GM06990 (cell line): ENCODE measurements at regions not wholly inside any gene's neighbourhood (a gene's known extent, or its start where the extent isn't known, plus 50 kb on each side); places are given as distances from the start of the nearest gene placed in this dataset.

Experiments
- DNase-seq: peaks from one replicate; pipeline ENCODE4 v3.0.0-alpha.2; 2011; ENCODE audit not compliant: insufficient read length; ENCODE audit errors: extremely low read depth
- H3K27me3 ChIP-seq: replicated peaks from 2 replicates; pipeline ENCODE4 v1.6.0; 2011; ENCODE audit warnings: low read length; ENCODE audit not compliant: control insufficient read depth, insufficient read depth
- H3K36me3 ChIP-seq: 2 replicates; pipeline ENCODE4 v1.5.1; 2011; ENCODE audit warnings: low read length; ENCODE audit not compliant: control insufficient read depth, insufficient read depth
- H3K4me3 ChIP-seq: replicated peaks from 2 replicates; pipeline ENCODE4 v1.5.1; 2011; ENCODE audit warnings: low read depth, mild to moderate bottlenecking, control low read depth, low read length
- TF ChIP-seq, protein P1 (sequence below): IDR thresholded peaks from 2 replicates; pipeline ENCODE4 v1.5.1; 2011; ENCODE audit warnings: low read length, control low read depth, mild to moderate bottlenecking, inconsistent platforms; ENCODE audit not compliant: insufficient read depth, poor library complexity, severe bottlenecking

DNA sequence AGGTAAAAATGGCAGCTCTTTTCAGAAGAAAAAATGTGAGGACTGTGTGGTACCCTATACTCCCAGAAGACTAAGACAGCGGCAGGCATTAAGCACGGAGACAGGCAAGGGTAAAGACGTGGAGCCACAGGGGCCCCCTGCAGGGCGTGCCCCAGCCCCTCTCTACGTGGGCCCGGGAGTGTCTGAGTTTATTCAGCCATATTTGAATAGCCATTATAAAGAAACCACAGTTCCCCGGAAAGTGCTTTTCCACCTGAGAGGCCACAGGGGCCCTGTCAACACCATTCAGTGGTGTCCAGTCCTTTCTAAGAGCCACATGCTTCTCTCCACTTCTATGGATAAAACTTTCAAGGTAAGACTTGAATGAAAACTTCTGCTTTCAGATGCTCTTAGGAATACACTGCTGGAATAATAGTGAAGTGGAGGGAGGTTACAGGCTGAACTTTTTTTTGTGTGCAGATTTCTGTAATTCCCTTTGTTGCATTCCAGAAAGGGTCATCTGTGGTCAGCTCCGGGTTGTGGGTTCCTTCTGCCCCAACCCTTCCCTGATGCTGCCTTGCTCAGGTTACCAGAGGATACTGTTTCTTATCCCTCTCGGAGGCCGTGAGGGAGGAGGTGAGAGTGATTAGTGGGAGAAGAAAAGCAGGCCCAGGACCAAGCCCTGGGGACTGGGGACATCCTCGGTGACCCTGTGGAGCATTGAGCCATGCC, 58.4 kb downstream of the SLC25A47 start:
- Histone ChIP-seq H3K27me3 (no peaks in the 10 kb centered on the region), H3K4me3 (no peak overlapping the region), H3K36me3 (no peaks in the 10 kb centered on the region; the same call in 1 of the 2 replicates)
- DNase-seq, result no peak
- TF ChIP-seq, protein P1, sequence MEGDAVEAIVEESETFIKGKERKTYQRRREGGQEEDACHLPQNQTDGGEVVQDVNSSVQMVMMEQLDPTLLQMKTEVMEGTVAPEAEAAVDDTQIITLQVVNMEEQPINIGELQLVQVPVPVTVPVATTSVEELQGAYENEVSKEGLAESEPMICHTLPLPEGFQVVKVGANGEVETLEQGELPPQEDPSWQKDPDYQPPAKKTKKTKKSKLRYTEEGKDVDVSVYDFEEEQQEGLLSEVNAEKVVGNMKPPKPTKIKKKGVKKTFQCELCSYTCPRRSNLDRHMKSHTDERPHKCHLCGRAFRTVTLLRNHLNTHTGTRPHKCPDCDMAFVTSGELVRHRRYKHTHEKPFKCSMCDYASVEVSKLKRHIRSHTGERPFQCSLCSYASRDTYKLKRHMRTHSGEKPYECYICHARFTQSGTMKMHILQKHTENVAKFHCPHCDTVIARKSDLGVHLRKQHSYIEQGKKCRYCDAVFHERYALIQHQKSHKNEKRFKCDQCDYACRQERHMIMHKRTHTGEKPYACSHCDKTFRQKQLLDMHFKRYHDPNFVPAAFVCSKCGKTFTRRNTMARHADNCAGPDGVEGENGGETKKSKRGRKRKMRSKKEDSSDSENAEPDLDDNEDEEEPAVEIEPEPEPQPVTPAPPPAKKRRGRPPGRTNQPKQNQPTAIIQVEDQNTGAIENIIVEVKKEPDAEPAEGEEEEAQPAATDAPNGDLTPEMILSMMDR, result no peak

DNA sequence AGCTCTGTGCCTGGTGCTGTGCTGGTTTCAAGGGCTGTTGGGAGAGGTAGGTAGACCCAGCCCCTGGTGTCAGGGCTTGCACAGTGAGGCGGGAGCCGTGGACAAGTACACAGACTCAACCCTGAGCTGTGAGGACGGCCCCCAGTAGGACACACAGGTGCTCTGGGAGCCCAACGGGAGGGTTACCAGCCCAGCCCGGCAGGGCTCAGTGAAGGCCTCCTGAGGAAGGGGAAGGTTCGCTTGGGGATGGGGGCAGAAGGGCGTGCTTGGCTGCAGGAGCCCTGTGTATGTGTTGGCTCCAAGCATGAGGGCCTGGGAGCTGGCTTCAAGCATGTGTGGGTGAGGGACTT, 58.9 kb downstream of the SLC25A47 start:
- no peaks in the 10 kb centered on the region for H3K27me3 ChIP-seq
- TF ChIP-seq, protein P1, result no peak
- no peak for DNase-seq
- no peak overlapping the region for H3K4me3 ChIP-seq
- H3K36me3 ChIP-seq, result no peaks in the 10 kb centered on the region; the same call in 1 of the 2 replicates

DNA sequence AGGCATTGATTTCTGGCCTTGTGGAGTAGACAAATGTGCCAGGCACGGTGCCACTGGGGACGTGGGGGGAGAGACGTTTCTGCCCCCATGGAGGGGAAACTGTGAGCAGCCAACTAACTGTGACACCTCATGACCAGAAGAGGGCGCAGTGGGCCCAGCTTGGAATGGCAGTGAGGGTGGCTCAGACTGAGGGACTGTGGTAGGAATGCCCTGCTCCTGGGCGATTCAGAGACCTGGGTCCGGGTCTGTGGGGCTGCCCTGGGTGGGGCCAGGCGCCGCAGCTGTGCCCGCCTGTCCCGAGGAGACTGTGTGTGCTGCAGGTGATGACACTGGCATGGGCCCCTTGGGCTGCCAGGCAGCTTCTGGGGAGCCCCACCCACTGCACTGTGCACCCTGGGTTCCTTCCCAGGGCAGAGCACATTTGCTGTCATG, 60.6 kb downstream of the SLC25A47 start:
- H3K4me3 ChIP-seq, result no peak overlapping the region
- H3K27me3 ChIP-seq, result no peaks in the 10 kb centered on the region
- peak; percentile 34 for DNase-seq
- no peaks in the 10 kb centered on the region; the same call in 1 of the 2 replicates for H3K36me3 ChIP-seq
- TF ChIP-seq, protein P1, result peak; percentile 86

DNA sequence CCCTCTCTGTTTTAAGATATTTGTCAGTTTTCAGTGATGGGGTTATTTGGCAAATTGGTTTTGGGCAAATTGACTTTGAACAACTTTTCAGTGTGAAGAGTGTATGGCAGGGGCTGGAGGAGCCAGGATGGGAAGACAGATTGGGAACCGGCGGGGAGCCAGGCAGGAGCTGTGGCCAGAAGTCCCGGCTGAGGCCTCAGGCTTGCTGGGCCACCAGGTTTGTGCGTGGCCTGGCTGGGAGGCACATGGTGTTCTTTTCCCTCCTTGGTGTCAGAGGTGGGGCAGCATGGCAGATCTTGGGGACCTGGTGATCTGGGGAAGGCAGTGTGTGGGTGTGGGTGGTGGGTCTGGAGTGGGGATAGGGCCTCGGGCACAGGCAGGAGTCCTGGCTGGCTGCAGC, 61.1 kb downstream of the SLC25A47 start:
- Histone ChIP-seq H3K4me3 (no peak overlapping the region), H3K27me3 (no peaks in the 10 kb centered on the region), H3K36me3 (no peaks in the 10 kb centered on the region; the same call in 1 of the 2 replicates)
- TF ChIP-seq, protein P1, result no peak
- DNase-seq, result no peak

DNA sequence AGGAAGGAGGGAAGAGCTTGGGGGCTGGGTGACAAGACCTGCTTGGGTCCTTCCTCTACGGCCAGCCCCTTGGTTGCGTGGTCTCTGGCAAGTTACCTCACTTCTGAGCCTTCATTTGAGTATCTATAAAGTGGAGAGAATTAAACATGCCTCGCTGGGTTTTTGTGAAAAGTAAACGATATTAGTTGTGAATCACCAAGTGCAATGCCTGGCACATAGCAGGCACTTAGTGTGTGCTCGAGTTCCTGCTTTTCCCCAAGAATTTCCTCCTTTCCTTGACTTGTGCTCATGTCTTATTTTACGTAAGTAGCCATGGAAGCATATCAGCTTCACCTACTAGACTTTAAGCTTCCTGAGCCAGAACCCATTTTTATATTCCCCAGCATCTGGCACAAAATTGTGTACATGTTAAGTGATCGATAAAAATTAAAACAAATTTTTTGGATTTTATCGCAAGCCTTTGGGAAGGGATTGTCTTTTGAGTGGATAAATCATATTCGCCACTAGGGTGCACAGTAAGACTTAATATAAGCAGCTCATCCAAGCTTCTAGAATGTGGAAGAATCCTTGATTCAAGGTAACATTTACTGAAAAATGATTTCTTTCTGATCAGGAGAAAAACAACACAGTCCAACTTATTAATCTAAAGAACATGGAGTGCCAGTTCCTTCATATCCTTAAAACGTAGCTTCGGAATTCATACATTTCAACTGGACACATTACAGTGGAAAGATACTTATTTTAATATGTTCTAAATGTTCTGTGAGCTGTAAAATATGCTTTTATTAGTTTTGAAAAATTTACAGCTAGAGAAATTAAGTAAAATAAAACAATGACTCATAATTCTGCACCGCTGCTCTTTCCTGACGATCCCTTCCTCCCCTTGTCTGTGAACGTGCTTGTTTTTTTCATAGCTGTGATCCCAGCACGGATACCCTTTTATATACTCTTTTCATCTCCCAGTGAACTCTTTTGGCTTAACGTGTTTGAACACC, 62.0 kb downstream of the SLC25A47 start:
- no peak for DNase-seq

More for the DNA sequence above, 62.0 kb downstream of the SLC25A47 start:
- Histone ChIP-seq H3K36me3 (peaks cover 3% of the 10 kb centered on the region), H3K27me3 (no peaks in the 10 kb centered on the region), H3K4me3 (no peak overlapping the region)
- TF ChIP-seq, protein P1, result peak; percentile 20
